ENCODE measurements at regions not wholly inside any gene's neighbourhood (a gene's known extent, or its start where the extent isn't known, plus 50 kb on each side); places are given as distances from the start of the nearest gene placed in this dataset.
"Not testable (repeated sequence)": the region's sequence is repeated elsewhere in the genome, so short reads cannot be mapped to it uniquely, and the experiment has no call there.

- H3K4me3 ChIP-seq (ENCODE audit: low read depth, low read length) = no peak overlapping the region
- no peak for DNase-seq (ENCODE audit: low read depth)
- no peak for TF ChIP-seq CTCF (IDR thresholded peaks at IDR 0.05; ENCODE audit: low read depth, low read length, missing control alignments)
- in situ Hi-C loops (cut with HindIII; ENCODE audit: low sequenced_read_pairs) = no loop called here
Observed at GRCh38 chr6:40831381-40831780, 207.6 kb downstream of the UNC5CL start.

- no peak overlapping the region for H3K4me3 ChIP-seq (ENCODE audit: low read depth, low read length)
- DNase-seq (ENCODE audit: low read depth) = no peak
- TF ChIP-seq CTCF (IDR thresholded peaks at IDR 0.05; ENCODE audit: low read depth, low read length, missing control alignments) = no peak
- in situ Hi-C loops (cut with HindIII; ENCODE audit: low sequenced_read_pairs) = no loop called here
Observed at GRCh38 chr6:40825102-40825501, 213.9 kb downstream of the UNC5CL start.

GRCh38 chr6:40823917-40824891 lies 214.8 kb downstream of the UNC5CL start:
- DNase-seq (ENCODE audit: low read depth) = peak; percentile 11
- TF ChIP-seq CTCF (IDR thresholded peaks at IDR 0.05; ENCODE audit: low read depth, low read length, missing control alignments) = peak; percentile 61
- in situ Hi-C loops (cut with HindIII; ENCODE audit: low sequenced_read_pairs); H3K4me3 ChIP-seq (ENCODE audit: low read depth, low read length): not testable (repeated sequence)

GRCh38 chr6:40822619-40823018 lies 216.4 kb downstream of the UNC5CL start:
- DNase-seq (ENCODE audit: low read depth) = no peak
- in situ Hi-C loops (cut with HindIII; ENCODE audit: low sequenced_read_pairs) = no loop called here
- no peak overlapping the region for H3K4me3 ChIP-seq (ENCODE audit: low read depth, low read length)
- no peak for TF ChIP-seq CTCF (IDR thresholded peaks at IDR 0.05; ENCODE audit: low read depth, low read length, missing control alignments)

- TF ChIP-seq CTCF (IDR thresholded peaks at IDR 0.05; ENCODE audit: low read depth, low read length, missing control alignments) = no peak
- no peak overlapping the region for H3K4me3 ChIP-seq (ENCODE audit: low read depth, low read length)
- no peak for DNase-seq (ENCODE audit: low read depth)
- in situ Hi-C loops (cut with HindIII; ENCODE audit: low sequenced_read_pairs) = no loop called here
Observed at GRCh38 chr6:40819182-40819834, 219.7 kb downstream of the UNC5CL start.

GRCh38 chr6:40817369-40817768 lies 221.7 kb downstream of the UNC5CL start:
- no peak overlapping the region for H3K4me3 ChIP-seq (ENCODE audit: low read depth, low read length)
- in situ Hi-C loops (cut with HindIII; ENCODE audit: low sequenced_read_pairs) = no loop called here
- no peak for DNase-seq (ENCODE audit: low read depth)
- TF ChIP-seq CTCF (IDR thresholded peaks at IDR 0.05; ENCODE audit: low read depth, low read length, missing control alignments) = no peak

Data from astrocyte of the cerebellum (primary cell).